GM23248 (cell line): ENCODE measurements at regions not wholly inside any gene's neighbourhood (a gene's known extent, or its start where the extent isn't known, plus 50 kb on each side); places are given as distances from the start of the nearest gene placed in this dataset.
A peak's percentile ranks its signal among the peaks of the same experiment; 100 is the strongest.
"Not testable (repeated sequence)": the region's sequence is repeated elsewhere in the genome, so short reads cannot be mapped to it uniquely, and the experiment has no call there.

ENCODE experiments used
- DNase-seq: peaks from one replicate; pipeline ENCODE4 v3.0.0-alpha.2; 2015
- H2AFZ ChIP-seq: fragments of 200-600 bp; sonication (generic); 2 replicates; pipeline ENCODE4 v1.6.1; 2016; ENCODE audit warnings: antibody characterized with exemption
- H3F3A ChIP-seq: fragments of 200-600 bp; sonication (generic); 2 replicates; pipeline ENCODE4 v1.6.1; 2016; ENCODE audit warnings: mild to moderate bottlenecking, antibody characterized with exemption, mixed run types; ENCODE audit not compliant: insufficient read depth
- H3K27ac ChIP-seq: fragments of 200-600 bp; sonication (generic); 2 replicates; pipeline ENCODE4 v1.5.1; 2016; ENCODE audit warnings: mild to moderate bottlenecking
- H3K27me3 ChIP-seq: fragments of 200-600 bp; sonication (generic); replicated peaks from 2 replicates; pipeline ENCODE4 v1.6.1; 2016; ENCODE audit warnings: mild to moderate bottlenecking; ENCODE audit not compliant: insufficient read depth
- H3K36me3 ChIP-seq: fragments of 200-600 bp; sonication (generic); 2 replicates; pipeline ENCODE4 v1.6.1; 2016; ENCODE audit warnings: low read depth, mild to moderate bottlenecking
- H3K4me1 ChIP-seq: fragments of 200-600 bp; sonication (generic); 2 replicates; pipeline ENCODE4 v1.6.1; 2016; ENCODE audit warnings: mild to moderate bottlenecking; ENCODE audit not compliant: insufficient read depth
- H3K4me2 ChIP-seq: fragments of 200-600 bp; sonication (generic); one replicate; pipeline ENCODE4 v1.6.1; 2016; ENCODE audit warnings: mild to moderate bottlenecking; ENCODE audit not compliant: unreplicated experiment
- H3K4me3 ChIP-seq: fragments of 200-600 bp; sonication (generic); 2 replicates; pipeline ENCODE4 v1.5.1; 2016; ENCODE audit warnings: mild to moderate bottlenecking
- H3K79me2 ChIP-seq: fragments of 200-600 bp; sonication (generic); 2 replicates; pipeline ENCODE4 v1.6.1; 2016; ENCODE audit warnings: mild to moderate bottlenecking; ENCODE audit not compliant: insufficient read depth
- H3K9ac ChIP-seq: fragments of 200-600 bp; sonication (generic); 2 replicates; pipeline ENCODE4 v1.6.1; 2016; ENCODE audit warnings: mild to moderate bottlenecking
- H3K9me2 ChIP-seq: fragments of 200-600 bp; sonication (generic); 2 replicates; pipeline ENCODE4 v1.6.1; 2016; ENCODE audit warnings: mixed run types, mild to moderate bottlenecking, moderate library complexity; ENCODE audit not compliant: insufficient read depth
- H3K9me3 ChIP-seq: fragments of 200-600 bp; sonication (generic); one replicate; pipeline ENCODE4 v1.6.1; 2017; ENCODE audit warnings: low read depth
- H4K20me1 ChIP-seq: fragments of 200-600 bp; sonication (generic); 2 replicates; pipeline ENCODE4 v1.6.0; 2016; ENCODE audit not compliant: insufficient read depth
- EZH2 ChIP-seq: fragments of 200-600 bp; sonication (generic); IDR thresholded peaks from 2 replicates; pipeline ENCODE4 v1.6.1; 2018; ENCODE audit warnings: antibody characterized with exemption, mild to moderate bottlenecking; ENCODE audit not compliant: insufficient read depth, poor library complexity, severe bottlenecking
- EZH2phosphoT487 ChIP-seq: fragments of 200-600 bp; sonication (generic); IDR thresholded peaks from 2 replicates; pipeline ENCODE4 v1.6.1; 2018; ENCODE audit warnings: antibody characterized with exemption, moderate library complexity, mild to moderate bottlenecking, low read depth; ENCODE audit not compliant: insufficient read depth
- WGBS, 2 experiments: methylation state at CpG; one replicate each; pipeline ENCODE4 v1.1.6; 2015 to 2017; ENCODE audit warnings: low lambda C conversion rate in 2 of 2, low coverage in 1 of 2; ENCODE audit errors: missing lambda C conversion rate in 2 of 2; 5-methylcytosine and 5-hydroxymethylcytosine counted together
- in situ Hi-C: fragments of 300-500 bp; cut with MboI; formaldehyde crosslinking; loops from 2 replicates; pipeline ENCODE4 v1.15.0; 2020

GRCh38 chr15:26115229-26115943 lies 252.3 kb upstream of the ATP10A start:
- TF ChIP-seq EZH2phosphoT487: no peak
- TF ChIP-seq EZH2: no peak
- in situ Hi-C loops: no loop called here
- no peaks in the 10 kb centered on the region for H3K27me3 ChIP-seq
- WGBS, 2 experiments: 23 to 26% methylated on average over 9 of the region's 9 CpGs
- H3K9me3 ChIP-seq: no peaks in the 10 kb centered on the region
- H3K4me1 ChIP-seq: no peaks in the 10 kb centered on the region
- H3K9ac ChIP-seq: no peak overlapping the region
- H3K79me2 ChIP-seq: no peaks in the 10 kb centered on the region
- peak; percentile 2 for DNase-seq
- no peaks in the 10 kb centered on the region for H4K20me1 ChIP-seq
- H3K9me2 ChIP-seq: no peaks in the 10 kb centered on the region
- H3K36me3 ChIP-seq: no peaks in the 10 kb centered on the region
- no peak overlapping the region for H2AFZ ChIP-seq
- H3F3A ChIP-seq: no peaks in the 10 kb centered on the region
- no peak overlapping the region for H3K27ac ChIP-seq
- H3K4me3 ChIP-seq: no peak overlapping the region
- H3K4me2 ChIP-seq: no peak overlapping the region

- H3K4me2 ChIP-seq, H3K36me3 ChIP-seq, H4K20me1 ChIP-seq, H3K79me2 ChIP-seq, DNase-seq, in situ Hi-C loops, H3F3A ChIP-seq, H2AFZ ChIP-seq, H3K27me3 ChIP-seq, H3K9me3 ChIP-seq, H3K27ac ChIP-seq, H3K9me2 ChIP-seq, H3K9ac ChIP-seq, H3K4me1 ChIP-seq, H3K4me3 ChIP-seq: not testable (repeated sequence)
- 52 to 56% methylated on average over 8 of the region's 8 CpGs for whole genome bisulfite sequencing, 2 experiments
These were observed 251.0 kb upstream of the ATP10A start for GRCh38 chr15:26114128-26114527.

GRCh38 chr15:26113296-26113695 lies 250.2 kb upstream of the ATP10A start:
- TF ChIP-seq EZH2: no peak
- TF ChIP-seq EZH2phosphoT487: no peak
- Histone ChIP-seq H3K9ac (no peak overlapping the region), H2AFZ (no peak overlapping the region), H3K9me3 (no peaks in the 10 kb centered on the region), H4K20me1 (no peaks in the 10 kb centered on the region), H3K79me2 (no peaks in the 10 kb centered on the region), H3K4me2 (no peak overlapping the region), H3K4me3 (no peak overlapping the region), H3K27ac (no peak overlapping the region), H3K36me3 (no peaks in the 10 kb centered on the region), H3K27me3 (no peaks in the 10 kb centered on the region), H3F3A (no peaks in the 10 kb centered on the region), H3K4me1 (no peaks in the 10 kb centered on the region), H3K9me2 (no peaks in the 10 kb centered on the region)
- 49 to 58% methylated on average over 10 of the region's 10 CpGs for WGBS, 2 experiments
- DNase-seq: no peak
- in situ Hi-C loops: no loop called here

GRCh38 chr15:26109203-26109602 lies 246.1 kb upstream of the ATP10A start:
- H3K4me2 ChIP-seq: no peak overlapping the region
- TF ChIP-seq EZH2 (no peak), EZH2phosphoT487 (no peak)
- no peak overlapping the region for H3K27ac ChIP-seq

GRCh38 chr15:26106556-26106955 lies 243.4 kb upstream of the ATP10A start:
- in situ Hi-C loops: no loop called here
- WGBS, 2 experiments: 49 to 50% methylated on average over 3 of the region's 3 CpGs
- Histone ChIP-seq H4K20me1 (no peaks in the 10 kb centered on the region), H3K27ac (no peak overlapping the region), H3K79me2 (no peaks in the 10 kb centered on the region), H3K4me2 (no peak overlapping the region), H3K9me2 (no peaks in the 10 kb centered on the region), H3K4me3 (no peak overlapping the region), H3K4me1 (peaks cover 7% of the 10 kb centered on the region; the same call in 1 of the 2 replicates), H3F3A (no peaks in the 10 kb centered on the region), H3K36me3 (no peaks in the 10 kb centered on the region), H3K9ac (no peak overlapping the region), H2AFZ (no peak overlapping the region), H3K9me3 (no peaks in the 10 kb centered on the region), H3K27me3 (no peaks in the 10 kb centered on the region)
- DNase-seq: no peak
- TF ChIP-seq EZH2 (no peak), EZH2phosphoT487 (no peak)

More at GRCh38 chr15:26109203-26109602, 246.1 kb upstream of the ATP10A start:
- Histone ChIP-seq H3K4me3 (no peak overlapping the region), H3F3A (no peaks in the 10 kb centered on the region), H3K27me3 (no peaks in the 10 kb centered on the region), H3K79me2 (no peaks in the 10 kb centered on the region), H3K9me3 (no peaks in the 10 kb centered on the region), H3K4me1 (no peaks in the 10 kb centered on the region), H2AFZ (no peak overlapping the region), H3K36me3 (no peaks in the 10 kb centered on the region), H4K20me1 (no peaks in the 10 kb centered on the region), H3K9ac (no peak overlapping the region), H3K9me2 (no peaks in the 10 kb centered on the region)
- no peak for DNase-seq
- WGBS, 2 experiments: 16 to 26% methylated on average over 4 of the region's 4 CpGs
- in situ Hi-C loops: no loop called here
